ENCODE measurements at regions not wholly inside any gene's neighbourhood (a gene's known extent, or its start where the extent isn't known, plus 50 kb on each side); places are given as distances from the start of the nearest gene placed in this dataset.
"Not testable (repeated sequence)": the region's sequence is repeated elsewhere in the genome, so short reads cannot be mapped to it uniquely, and the experiment has no call there.

DNA sequence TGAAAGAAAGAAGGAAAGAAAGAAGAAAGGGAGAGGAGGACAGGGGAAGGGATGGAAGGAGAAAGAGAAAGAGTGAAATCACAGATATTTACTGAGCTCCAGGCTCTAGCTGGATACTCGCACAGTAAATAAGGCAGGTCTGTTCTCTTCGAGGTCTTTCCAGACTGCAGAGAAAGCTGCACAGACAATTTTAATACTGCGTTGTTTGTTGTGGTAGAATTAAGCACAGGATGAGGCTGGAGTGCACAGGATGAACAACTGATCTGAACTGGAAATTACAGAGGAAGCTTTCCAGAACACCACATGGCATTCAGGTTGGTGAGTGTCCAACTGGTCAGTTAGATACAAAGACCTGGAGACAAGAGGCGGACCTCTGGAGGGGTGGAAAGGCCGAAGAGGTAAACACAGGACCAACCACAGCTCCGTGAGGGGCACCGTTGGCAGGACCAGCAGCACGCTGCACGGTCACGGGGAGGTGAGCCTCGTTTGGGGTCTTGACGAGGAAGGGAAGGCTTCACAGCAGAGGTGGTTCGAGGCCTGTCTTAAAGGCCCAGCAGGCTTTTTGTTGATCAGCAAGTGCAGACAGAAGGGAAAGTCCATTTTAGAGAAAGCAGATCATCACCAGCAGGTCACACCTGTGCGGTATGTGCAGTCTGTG is 121.7 kb downstream of the ATP6V0E2 start:
- DNase-seq, result not testable (repeated sequence)

DNA sequence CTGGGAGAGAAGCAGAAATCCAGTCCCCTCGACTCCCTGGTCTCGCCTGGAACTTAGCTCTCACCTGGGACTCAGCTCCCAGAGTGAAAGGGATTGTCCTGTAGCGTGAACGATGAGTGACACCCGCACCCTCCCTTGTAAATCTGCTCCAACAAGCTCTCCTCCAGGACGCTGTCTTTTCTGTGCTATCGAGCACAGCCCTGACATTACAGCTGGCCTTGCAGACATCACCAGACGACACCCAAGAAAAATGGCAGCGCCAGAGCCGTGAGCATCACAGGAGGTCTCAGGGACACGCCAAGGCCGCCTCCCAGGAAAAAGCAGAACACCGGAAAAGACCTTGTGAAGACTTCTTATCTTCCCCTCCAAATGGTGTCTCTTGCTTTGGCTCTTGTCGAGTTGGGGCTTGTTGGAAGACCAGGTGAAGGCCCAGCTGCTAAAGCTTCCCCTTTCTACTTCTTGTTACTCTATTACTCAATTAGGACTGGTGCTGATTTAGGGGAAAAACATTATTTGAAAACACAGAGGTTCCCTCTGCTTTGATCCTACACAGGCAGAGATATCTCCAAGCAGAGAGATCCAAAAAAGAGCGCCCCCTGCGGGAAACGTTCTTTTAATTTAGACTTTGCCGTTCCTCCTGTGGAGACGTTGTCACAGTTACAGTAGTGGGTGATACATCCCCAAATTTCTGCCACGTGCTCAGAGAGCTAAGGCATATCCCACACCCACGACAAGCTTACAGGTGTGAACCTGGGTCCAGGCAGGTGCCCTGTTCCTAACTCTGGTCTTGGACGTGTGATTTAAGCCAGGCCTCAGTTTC is 127.2 kb downstream of the ATP6V0E2 start:
- DNase-seq, result not testable (repeated sequence)

DNA sequence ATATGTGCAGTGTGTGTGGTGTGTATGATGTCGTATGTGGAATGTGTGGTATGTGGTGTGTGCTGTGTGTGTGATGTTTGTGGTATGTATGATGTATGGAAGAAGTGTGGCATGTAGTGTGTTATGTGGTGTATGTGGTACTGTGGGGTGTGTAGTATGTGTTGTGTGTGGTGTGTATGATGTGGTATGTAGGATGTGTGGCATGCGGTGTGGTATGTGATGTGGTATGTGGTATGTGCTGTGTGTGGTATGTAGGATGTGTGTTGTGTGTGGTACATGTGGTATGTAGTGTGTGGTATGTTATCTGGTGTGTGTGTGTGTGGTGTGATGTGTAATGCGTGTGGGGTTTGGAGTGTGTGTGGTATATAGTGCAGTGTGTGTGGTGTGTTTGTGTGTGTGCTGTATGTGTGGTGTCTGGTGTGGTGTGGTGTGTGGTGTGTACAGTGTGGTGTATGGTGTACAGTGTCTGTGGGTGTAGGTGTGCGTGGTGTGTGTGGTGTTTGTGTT is 129.6 kb downstream of the ATP6V0E2 start:
- no peak for DNase-seq

DNA sequence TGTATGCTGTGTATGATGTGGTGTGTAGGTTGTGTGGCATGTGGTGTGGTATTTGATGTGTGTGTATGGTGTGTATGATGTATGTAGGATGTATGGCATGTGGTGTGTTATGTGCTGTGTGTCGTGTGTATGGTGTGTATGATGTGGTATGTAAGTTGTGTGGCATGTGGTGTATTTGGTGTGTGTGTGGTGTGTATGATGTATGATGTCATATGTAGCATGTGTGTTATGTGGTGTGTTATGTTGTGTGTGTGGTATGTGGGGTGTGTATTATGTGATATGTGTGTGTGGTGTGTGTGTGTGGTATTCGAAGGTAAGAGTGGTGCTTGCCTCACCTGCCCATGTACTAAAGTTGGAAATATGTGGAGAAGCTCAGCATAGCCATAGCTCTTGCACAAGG is 130.2 kb downstream of the ATP6V0E2 start:
- DNase-seq, result not testable (repeated sequence)

DNA sequence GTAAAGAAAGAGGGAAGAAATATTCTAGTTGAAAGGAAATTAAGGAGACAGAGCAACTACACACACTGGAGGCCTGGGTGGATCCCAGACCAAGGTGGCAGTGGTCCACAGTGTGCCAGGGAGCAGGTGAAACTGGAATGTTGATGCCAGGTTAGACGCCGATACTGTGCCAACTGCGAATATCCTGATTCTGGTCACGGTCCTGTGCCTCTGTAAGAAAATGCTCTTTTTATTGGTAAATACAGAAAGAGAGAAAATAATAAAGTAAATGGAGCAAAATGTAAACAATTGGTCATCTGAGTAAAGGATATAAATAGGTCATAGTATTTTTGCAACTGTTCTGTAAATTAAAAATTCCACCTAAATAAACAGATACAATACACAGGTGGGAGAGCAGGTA is 131.1 kb downstream of the ATP6V0E2 start:
- DNase-seq, result not testable (repeated sequence)

DNA sequence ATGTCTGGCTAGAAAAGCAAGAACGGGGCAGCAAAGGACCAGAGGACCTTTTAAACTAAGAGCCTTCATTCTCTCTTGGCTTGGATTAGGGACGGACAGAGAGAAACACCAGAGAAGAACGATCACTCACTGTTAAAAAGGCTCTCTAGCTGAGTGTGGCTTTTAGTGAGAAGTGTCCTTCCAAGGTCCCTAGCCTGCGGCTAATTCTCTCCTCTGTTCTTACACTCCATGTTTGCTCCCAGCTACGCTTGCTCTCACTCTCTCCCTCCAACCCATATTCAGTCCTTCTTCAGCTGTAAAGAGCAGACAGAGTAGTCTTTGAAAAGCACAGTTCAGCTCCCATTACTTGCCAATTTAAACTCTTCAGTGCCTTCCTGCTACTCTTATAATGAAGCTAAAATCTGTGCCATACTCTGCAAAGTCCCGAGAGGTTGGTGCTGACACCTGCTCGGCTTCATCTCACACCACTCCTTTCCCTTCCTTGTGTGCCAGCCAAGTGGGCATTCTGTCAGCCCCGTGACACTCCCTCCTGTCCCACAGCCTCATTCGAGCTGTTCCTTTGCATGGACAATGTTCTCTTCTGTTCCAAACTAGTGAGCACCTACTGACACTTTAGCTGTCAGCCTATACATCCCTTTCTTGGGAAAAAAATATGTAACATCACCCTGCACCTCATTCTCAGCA is 136.0 kb downstream of the ATP6V0E2 start:
- not testable (repeated sequence) for DNase-seq

DNA sequence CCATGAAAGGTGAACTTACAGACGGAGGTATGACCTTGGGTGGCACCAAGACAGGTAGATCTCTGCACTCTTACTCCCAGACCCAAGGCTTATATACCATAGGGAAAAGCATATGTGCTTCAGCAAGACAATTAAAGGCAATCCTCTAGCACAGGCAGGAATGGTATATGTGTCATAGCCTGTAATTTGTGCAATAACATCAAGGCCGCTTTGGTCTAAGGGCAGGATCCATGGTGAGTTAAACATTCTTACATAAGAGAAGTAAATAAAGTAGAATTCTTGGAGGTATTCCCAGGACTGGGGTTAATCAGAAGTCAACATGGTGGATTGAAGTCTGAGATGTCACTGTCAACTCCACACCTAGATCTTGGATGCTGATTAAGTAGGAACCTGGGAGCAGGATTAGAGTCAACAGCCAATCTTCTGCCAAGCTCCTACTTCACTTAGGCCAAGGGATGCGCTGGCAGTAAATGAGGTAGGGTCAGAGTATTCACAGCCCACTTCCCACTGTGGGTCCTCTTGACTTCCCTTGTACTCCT is 143.0 kb downstream of the ATP6V0E2 start:
- not testable (repeated sequence) for DNase-seq

DNA sequence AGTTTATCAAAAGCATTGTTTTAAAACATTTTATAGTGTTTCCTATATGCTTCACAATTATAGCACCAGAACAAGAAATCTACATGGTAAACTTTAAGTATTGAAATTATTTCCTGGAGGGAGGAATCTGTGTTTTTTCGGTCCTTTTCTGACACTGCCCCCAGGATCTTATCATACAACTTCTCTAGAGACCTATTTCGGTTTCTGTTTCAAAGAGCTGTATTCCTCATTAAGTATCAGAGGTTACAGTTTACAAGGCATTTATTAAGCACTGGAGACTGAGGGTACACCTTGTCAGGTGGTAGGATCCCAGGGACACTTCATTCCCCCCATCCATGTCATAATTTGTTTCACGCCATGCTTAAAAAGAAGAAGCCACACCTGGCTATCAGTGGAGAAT is 146.4 kb downstream of the ATP6V0E2 start:
- not testable (repeated sequence) for DNase-seq

DNA sequence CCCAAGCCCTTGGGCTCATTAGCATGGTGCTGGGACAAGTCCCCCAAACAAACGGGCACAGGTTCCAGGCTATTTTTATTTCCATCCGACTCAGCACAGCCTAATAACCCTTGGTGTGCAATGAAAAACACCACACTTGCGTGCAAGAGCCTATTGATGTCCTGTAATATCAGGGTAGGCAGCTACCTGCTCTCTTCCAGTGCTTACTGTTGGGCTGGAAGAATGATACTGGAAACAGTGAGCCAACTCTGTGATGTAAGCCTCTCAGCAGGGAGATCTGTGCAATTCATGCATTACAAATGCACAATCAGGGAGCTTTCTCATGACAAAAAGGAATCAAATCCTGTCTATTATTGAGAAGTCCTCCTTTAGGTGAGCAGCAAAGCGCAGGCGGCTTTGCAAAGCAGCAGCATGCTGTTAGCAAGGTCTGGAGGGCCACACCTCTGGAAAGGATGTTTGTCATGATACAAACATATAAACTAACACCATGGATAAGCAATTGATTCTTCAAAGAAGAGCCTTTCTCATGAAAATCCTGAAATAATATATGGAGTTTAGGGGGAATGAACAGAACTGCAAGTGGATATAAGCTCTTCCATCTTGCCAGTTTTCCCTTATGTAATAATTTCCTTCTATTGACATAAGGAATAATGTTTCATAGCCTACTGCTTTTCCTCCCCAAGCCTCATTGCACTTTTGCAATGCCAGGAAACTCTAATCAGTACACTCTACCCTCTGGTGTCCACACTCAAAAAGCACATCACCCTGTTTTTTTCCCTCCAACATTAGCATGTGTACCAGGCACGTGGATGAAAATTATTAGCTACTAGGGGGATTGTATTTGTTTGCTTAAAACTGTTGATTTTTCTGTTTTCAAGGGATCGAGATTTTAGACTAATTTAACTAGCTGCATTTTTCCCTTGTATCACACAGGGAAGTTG is 151.1 kb downstream of the ATP6V0E2 start:
- DNase-seq, result not testable (repeated sequence)

DNA sequence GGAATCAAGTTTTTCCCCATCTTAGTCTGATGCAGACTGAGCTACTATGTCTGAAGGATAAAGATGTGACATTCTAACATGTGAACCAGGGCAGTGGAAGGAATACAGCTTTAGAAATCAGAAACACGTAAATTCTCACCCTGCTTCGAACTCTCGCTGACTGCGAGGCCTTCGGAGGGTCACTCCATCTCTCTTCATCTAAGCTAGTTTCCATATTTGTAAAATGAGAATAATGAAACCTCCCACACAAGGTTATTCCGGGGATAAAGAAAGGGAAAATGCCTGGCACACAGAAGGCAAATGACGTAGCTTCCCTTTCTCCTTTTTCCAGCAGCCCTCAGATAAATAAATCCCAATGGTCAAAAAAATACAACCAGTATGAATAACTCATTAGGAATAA is 152.0 kb downstream of the ATP6V0E2 start:
- DNase-seq, result not testable (repeated sequence)

DNA sequence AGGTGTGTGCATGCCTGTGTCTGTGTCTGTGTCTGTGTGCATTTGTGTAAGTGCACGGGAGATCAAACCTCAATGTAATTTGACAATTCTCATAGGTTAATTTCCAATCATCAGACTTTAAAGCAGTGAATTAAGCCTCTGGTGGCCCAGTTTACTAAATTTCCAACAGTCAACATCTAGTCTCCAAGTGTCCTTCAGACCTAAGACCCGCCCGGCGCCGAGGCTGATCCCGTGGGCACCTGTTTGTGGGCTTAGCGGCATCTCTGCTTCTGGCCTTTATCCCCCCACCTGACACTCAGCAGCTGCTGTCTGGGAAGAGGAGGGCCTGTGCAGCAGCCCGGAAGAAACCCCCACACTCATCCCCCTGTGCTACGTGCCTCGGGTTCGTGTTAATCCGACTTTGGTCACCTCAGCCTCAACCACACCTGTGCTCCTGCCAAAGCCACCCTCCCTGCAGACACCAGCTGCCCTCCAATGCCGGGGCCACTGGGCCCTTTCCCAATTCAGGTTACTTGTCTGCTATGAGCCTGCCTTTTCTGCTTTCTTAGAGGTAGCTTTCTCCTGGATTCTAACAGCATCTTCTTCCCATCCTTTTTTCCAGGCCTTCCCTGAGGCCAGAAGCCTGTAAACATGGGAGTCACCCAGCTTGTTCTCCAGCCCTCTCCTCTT is 154.7 kb downstream of the ATP6V0E2 start:
- not testable (repeated sequence) for DNase-seq

DNA sequence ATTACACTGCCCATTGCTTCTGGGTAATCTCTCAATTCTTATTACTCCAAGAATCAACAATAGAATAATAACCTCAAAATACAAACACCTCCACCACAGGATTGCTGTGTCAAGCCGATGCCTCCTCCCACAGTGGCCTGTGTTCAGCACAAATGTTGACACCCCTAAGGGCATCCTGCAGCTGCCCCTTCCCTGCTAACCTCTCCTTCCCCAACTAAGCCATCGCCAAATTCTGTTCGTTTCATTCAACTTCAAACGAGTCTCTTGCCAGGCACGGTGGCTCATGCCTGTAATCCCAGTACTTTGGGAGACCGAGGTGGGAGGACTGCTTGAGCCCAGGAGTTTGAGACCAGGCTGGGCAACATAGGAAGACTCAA is 155.2 kb downstream of the ATP6V0E2 start:
- DNase-seq, result not testable (repeated sequence)

DNA sequence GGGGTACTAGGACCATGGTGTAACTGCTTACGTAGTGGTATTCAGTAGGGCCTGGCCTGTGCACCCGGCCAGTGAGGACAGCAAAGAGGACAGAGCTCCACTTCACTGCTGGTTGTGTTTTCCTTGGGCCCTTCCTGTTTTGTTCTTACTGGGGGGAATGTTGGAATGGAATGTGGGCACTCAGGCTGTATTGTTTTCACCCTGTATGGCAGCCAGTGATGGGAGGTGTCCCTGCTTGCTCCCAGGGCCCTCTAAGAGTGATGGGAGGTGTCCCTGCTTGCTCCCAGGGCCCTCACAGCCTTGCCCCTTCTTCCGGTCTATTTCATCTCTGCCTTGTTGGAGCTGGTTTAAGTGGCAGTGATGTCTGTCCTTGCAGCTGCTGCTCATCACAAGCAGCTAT is 158.0 kb downstream of the ATP6V0E2 start:
- DNase-seq, result not testable (repeated sequence)

DNA sequence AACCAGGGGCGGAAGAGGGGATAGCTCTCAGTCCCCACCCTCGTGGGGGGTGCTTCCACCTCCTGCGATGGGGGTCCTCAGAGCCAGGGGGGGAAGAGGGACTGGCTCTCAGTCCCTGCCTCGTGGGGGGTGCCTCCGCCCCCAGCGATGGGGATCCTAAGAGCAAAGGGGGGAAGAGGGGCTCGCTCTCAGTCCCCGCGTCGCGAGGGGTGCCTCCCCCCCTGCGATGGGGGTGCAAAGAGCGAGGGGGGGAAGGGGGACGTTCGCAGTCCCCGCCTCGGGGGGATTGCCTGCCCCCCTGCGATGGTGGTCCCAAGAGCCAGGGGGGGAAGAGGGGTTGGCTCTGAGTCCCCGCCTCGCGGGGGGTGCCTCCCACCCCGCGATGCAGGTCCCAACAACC is 159.9 kb downstream of the ATP6V0E2 start:
- not testable (repeated sequence) for DNase-seq

DNA sequence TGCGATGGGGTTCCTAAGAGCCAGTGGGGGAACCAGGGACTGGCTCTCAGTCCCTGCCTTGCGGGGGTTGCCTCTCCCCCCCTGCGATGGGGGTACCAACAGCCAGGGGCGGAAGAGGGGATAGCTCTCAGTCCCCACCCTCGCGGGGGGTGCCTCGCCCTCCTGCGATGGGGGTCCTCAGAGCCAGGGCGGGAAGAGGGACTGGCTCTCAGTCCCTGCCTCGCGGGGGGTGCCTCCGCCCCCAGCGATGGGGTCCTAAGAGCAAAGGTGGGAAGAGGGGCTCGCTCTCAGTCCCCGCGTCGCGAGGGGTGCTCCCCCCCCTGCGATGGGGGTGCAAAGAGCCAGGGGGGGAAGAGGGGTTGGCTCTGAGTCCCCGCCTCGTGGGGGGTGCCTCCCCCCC is 162.0 kb downstream of the ATP6V0E2 start:
- not testable (repeated sequence) for DNase-seq

DNA sequence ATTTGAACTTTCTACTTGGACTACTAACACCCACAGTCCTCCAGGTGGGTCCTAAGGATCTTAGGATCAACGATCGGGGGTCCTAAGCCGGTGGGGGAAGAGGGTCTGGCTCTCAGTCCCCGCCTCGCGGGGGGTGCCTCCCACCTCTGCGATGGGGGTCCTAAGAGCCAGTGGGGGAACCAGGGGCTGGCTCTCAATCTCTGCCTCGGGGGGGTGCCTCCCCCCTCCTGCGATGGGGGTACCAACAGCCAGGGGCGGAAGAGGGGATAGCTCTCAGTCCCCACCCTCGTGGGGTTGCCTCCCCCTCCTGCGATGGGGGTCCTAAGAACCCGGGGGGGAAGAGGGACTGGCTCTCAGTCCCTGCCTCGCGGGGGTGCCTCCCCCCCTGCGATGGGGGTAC is 165.3 kb downstream of the ATP6V0E2 start:
- DNase-seq, result not testable (repeated sequence)

DNA sequence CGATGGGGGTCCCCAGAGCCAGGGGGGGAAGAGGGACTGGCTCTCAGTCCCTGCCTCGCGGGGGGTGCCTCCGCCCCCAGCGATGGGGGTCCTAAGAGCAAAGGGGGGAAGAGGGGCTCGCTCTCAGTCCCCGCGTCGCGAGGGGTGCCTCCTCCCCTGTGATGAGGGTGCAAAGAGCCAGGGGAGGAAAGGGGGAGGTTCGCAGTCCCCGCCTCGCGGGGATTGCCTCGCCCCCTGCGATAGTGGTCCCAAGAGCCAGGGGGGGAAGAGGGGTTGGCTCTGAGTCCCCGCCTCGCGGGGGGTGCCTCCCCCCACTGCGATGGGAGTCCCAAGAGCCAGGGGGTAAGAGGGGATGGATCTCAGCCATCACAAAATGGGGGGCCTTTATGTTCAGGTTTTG is 168.5 kb downstream of the ATP6V0E2 start:
- DNase-seq, result not testable (repeated sequence)

DNA sequence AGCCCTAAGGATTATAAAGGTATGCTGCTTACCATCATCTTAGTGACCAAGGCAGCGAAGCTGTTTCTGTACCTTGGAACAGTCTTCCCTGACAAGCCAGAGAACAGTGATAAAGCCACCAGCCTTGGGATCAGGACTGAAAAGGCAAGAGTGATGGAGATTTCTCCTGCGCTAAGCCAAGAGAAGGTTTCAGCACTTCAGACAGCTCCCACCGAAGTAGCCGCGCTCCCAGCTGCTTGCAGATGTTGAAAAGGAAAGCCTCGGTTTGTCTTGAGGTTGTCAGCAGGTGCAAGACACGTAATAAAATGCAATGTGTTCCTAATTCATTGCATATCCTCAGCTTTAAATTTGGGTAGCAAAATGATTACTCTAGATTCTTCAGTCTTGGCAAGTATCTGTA is 171.0 kb downstream of the ATP6V0E2 start:
- DNase-seq, result not testable (repeated sequence)

DNA sequence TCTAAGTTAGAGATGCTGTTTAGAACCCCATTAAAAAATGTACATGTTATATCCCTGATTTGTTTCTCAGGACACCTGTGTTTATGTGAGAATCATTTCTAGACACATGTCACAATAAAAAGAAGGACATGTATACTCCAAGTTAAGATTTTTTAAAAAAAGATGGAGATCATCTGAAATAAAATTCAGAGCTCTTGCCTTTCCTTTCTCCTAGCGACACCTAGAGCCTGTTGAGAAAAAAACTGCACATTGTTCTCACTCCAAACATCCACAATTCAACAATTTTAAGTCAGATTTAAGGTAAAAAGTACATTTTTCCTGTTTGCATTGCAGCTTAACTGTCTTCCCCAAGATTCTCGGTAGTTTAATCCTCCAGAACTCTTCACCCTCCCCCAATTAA is 171.8 kb downstream of the ATP6V0E2 start:
- not testable (repeated sequence) for DNase-seq

DNA sequence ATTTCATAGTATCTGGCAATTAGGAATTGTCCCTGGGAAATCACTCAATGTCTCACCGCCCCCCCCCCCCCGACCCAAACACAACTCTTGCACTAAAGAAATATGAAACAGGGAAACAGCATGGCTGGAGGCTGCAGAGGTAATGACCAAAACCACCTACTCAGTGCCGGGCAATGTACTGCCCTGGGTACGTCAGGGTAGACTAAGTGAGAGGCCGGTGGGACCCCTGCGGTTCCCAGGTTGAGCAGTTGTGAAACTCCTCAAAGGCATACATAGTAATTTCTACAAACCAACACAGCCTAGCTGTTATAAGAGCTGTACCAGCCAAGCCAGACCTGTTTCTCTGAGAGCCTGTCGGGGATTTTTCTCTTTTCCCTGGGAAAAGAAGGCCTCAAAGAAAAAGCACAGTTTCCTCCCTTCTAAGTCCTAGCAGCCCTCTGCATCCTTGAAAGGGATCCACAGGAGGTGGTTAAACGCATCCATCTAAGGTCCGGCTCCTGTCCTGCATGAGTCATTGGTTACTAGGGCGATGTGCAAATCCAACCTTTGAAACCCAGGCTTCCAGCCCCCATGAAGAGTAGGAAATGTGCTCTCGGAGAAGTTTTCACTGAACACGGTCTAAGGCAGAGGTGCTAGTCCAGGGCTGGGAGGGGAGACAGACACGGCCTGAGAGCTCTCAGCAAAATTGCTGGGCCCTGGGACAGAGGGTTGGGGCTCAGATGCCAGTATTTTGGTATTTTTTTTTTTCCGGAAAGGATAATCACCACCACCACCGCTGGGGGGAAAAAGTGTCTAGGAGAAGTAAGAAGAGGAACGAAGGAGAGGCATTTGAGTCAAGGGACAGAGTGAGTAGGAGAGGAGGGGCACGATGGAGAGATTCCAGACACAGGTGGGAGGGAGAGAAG is 172.8 kb downstream of the ATP6V0E2 start:
- not testable (repeated sequence) for DNase-seq

Data from SHP77 (cell line).